Dedifferentiated amniotic fluid mesenchymal stem cell (primary cell): ENCODE measurements at regions not wholly inside any gene's neighbourhood (a gene's known extent, or its start where the extent isn't known, plus 50 kb on each side); places are given as distances from the start of the nearest gene placed in this dataset.
A peak's percentile ranks its signal among the peaks of the same experiment; 100 is the strongest.

Experiments
- DNase-seq: peaks from one replicate; pipeline ENCODE4 v3.0.0-alpha.2; 2016; ENCODE audit errors: extremely low spot score

DNA sequence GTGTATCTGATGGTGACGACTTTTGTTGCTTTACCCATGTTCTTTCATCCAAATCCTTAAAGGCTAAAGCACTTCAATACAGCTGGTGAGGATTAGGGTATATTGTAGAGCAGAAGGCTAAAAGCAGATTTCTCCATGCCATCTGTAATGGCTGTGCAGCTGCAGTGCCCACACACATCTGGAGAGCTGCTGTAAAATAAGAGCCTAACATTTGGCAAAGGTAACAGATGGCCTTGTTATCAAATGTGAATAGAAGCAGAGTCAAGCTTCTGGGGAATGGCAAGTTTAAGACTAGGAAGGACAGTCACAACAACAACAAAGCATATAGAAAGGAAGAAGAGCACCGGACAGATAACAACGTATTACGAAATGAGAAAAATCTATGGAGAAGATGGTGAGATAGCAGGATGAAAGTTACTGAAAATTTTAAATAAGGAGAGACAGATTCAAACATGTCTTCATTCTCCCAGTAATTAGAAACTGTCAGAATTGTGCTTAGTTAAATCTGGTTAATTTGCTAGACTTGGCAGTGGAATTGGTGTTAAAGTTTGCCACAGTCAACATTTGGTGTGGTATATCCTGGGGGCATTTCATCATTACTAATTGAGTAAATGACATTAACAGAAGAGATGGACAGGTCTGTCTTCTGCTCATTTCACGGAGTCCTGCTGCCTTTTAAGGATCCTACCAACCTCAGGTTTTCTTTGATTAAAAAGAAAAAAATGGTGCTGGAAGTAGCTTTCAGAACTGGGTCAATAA, 1093.2 kb downstream of the ADGRL2 start:
- no peak for DNase-seq

GRCh38 chr1:82880506-82880905, 1079.8 kb downstream of the ADGRL2 start:
- DNase-seq, result no peak

GRCh38 chr1:82879701-82880305, 1079.1 kb downstream of the ADGRL2 start:
- DNase-seq, result no peak

DNA sequence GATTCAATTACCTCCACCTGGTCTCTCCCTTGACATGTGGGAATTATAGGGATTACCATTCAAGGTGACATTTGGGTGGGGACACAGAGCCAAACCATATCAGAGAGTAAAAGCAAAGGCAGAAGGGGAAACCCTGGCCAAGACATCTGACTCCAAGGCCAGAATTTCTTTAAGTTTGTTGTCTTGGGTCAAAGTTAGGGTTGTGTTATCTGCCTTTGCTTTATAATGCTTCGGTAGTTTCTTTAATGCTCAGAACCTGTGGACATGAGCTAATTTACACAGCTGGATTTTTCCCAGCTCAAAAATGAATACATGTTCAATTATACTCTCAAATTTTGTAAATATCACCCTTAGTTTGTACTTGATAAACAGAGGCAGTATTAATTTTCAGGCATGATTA, 1074.4 kb downstream of the ADGRL2 start:
- no peak for DNase-seq

DNA sequence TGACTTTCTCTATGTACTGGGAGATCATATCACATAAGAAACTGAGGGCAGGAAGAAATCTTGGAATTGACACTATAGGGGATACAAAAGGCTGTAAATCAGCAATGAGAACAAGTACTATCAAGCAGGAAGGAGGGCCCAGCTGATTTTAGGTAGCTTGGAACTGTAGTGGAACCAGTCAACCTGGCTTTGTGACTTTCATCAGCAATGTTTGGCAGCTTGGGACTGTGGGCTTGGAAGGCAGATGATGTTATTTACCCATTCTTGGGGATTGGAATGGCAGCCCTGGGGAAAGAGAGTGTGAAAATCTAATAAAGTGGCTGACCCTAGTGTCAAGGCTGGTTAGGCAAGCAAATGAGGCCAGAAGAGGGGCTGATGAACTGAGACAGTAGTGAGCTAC, 1073.3 kb downstream of the ADGRL2 start:
- no peak for DNase-seq

- DNase-seq, result no peak
These were observed 1069.6 kb downstream of the ADGRL2 start for GRCh38 chr1:82870332-82870731.

GRCh38 chr1:82867781-82868180, 1067.0 kb downstream of the ADGRL2 start:
- no peak for DNase-seq

DNA sequence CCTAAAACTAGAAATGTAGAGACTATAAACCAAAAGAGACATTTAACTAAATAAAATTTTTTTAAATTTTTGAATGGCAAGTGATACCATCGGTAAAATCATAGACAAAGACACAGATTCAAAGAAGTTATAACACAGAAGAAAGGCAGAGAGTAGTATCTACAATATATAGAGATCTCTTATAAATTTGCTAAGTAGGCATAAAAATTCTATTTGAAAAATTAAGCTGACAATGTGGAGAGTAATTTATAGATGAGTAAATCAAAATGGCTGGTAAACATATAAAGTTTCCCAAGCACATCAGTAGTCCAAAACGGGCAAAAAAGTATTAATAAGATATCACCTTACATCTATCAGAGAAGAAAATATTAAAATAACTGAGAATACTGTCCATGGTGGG, 1061.0 kb downstream of the ADGRL2 start:
- no peak for DNase-seq

GRCh38 chr1:82858031-82858430, 1057.3 kb downstream of the ADGRL2 start:
- DNase-seq, result no peak

- no peak for DNase-seq
These were observed 1048.7 kb downstream of the ADGRL2 start for GRCh38 chr1:82849460-82849859.

- DNase-seq, result no peak
These were observed 1047.3 kb downstream of the ADGRL2 start for GRCh38 chr1:82848043-82848442.

DNA sequence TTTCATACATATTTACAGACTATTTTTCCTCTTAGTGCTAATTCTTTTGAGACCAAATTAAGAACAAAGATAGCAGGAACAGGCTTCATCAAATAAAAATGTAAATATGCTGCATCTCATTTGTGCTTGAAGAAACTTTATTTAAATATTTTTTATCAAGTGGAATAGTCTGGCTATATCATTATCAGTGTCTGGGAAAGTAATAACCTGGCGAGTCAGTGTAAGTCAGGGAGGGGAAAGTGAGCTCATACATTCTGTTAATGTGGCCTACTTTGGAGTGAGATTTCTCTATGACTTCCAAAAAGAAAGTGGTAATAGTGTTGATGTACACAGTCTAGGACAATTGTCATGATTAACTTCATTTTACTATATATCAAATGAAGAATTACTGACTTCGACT, 1045.1 kb downstream of the ADGRL2 start:
- DNase-seq, result no peak

DNA sequence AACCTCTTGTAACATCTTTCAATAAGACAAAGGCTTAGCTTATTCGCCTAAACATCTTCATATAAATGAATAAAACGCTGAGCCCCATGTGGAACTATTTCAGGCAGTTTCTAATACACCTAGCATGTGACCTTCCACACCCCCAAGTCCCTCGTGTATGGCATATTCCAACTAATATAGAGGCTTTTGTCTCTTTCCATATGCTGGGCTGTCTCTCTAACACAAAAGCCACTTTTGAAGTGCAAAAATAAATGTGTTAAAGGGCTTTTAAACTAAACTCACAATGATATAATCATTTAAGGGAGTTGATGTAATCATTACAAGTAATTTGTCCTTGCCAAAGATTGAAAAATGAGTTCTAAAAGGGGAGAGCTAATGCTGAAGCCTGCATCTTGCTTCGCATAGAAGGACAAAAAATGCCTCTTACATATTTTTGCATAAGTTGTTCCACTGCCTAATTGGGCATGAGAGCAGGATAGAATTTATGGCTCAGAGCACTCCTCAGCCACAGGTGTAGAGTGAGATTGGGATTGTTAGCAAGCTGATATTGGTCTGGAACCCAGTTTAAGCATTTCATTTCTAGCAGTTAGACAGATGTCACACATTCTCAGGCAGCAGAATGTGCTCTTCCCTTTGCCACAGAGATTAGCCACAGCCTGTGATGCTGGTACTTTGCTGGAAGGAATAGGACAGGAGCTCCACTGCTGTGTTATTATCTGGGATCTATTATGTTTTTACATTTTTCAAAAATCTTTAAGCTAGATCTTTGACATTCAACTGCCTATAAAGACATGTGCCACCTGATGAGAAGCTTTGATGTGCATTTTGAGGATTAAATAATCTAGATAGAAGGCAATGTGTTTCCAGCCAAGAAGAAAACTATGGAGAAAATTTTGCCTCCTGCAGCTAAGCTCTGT, 1044.4 kb downstream of the ADGRL2 start:
- DNase-seq, result no peak

- DNase-seq, result no peak
These were observed 1043.7 kb downstream of the ADGRL2 start for GRCh38 chr1:82844447-82844846.

DNA sequence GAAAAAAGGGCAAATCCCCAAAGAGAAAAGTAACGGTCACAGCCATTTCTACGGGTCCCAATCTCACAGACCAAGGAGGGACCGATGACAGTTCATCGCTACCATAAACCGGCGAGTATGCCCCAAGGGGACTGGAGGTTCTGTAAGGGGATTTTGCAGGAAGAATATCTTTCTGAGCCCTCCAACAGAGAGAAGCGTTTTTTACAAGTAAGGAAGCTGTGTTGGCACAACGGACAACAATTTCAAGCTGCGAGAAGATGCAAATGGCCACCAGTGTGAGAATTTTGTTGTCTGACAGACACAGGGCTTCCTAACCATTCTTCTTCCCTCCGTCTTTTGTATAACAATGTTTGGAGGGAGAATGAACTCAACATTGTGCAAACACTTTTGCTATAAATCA, 1043.1 kb downstream of the ADGRL2 start:
- no peak for DNase-seq

- DNase-seq, result no peak
These were observed 1039.5 kb downstream of the ADGRL2 start for GRCh38 chr1:82840192-82840591.

- DNase-seq, result peak; percentile 20
These were observed 1037.2 kb downstream of the ADGRL2 start for GRCh38 chr1:82837766-82838465.

DNA sequence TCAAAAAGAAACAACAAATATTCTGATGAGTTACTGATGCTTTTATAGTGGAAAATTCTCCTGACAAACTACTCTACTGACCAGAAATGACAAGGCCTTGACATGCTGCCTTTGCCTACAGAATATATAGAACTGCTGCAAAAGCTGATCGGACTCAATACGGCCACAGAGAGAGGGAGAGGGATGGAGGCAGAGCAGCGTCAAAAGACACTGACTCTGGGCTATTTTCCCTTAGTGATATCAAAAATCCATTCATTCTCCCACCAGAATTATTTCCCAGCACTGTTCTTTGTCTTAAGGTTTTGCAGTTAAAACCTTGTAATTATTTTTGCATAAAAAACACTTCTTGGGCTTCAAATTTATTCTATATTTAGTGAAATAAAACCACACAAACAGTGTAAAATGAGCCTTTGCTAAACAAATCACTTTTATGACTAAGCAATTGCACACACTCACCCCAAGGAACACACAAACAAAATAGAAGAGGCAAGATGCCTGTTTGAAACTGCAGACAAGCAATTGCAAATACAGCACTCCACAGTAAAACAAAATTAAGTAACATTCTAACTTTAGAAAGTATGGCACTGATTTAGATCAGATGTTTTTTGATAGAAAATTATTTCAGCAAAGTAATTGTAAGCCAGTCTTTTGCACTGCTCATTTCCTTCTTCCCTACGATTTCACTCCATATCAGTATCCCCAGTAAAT, 1036.4 kb downstream of the ADGRL2 start:
- DNase-seq, result no peak

DNA sequence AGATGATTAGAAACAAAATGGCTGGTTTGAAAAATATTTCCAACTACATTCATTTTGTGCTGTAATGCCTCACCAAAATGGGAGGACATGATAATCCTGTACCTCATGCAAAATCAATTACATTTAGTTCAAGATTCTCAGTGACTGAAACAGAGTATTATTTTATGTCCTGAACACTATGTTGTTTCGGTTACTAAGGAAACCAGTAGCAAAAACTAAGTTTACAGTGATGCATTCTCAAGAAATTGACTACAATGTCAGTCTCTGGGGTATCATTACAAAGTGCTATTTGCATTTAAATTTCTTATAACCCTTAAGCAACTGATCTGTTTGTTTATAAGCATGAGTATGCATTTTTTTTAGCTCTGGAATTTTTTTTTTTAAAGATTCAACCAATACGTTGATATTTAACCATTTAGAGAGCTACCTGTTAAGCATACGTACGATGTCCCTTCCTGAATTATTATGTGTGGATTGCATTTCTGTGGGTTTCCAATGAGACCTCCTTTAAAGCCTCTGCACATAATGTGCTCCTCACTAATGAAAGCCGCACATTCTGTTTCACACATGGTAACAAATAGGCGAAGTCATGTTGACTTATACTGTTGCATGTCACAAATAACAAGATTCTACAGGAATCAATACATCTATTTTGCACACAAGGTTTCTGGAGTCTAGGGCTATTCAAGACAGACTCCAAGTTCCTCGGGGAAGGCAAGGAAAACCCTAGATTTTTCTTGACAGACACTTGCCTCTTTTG, 1035.7 kb downstream of the ADGRL2 start:
- DNase-seq, result no peak

DNA sequence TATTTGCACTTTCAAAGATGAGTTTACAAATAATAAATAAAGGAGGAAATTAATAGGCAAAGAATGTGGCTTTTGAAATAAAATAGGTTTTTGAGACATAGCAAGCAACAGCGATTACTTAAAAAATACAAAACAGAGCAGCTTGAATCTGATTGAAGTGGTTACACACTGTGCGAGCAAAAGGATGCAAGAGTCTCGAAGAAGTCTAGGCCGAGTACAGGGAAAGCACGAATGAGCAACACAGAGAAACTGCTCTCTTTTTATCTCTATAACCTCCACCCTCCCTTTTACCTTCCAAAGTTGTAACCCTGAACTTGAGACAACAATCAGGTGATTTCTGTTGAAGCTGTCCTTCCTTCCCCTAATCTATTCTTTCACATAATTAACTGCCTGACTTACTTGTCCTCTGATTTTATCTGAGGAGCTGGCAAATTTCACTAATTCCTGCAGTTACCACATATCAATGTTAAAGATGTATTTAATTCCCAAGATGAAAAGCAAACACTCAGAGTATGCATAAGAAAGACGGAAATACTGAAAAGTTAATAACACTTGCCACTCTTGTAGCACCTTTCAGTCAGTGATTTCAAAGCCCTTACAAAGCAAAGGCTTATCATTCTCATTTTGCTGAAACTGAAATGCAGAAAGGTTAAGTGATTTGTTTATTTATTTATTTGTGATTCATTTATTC, 1030.1 kb downstream of the ADGRL2 start:
- no peak for DNase-seq
